ENCODE measurements at regions not wholly inside any gene's neighbourhood (a gene's known extent, or its start where the extent isn't known, plus 50 kb on each side); places are given as distances from the start of the nearest gene placed in this dataset.

DNA sequence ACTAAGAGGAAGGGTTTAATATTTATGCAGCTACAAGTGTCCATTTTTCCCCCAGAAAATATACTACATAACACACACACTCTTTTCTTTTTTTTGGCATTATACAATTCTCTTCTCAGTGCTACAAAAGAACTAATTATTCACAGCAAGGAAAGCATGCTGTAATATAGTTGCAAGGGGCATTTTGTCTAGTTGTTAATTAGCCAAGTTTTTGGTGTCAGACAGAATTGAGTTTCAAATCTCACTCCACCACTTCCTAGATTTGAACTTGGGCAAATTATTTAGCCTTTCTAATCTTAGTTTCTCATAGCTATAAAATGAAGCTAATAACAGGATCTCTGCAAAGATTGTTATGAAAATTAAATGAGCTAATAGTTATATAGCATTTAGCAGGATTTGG, 60.0 kb upstream of the VTCN1 start:
- no peak for DNase-seq (ENCODE audit: extremely low read depth, insufficient read length)
- TF ChIP-seq, protein P1, sequence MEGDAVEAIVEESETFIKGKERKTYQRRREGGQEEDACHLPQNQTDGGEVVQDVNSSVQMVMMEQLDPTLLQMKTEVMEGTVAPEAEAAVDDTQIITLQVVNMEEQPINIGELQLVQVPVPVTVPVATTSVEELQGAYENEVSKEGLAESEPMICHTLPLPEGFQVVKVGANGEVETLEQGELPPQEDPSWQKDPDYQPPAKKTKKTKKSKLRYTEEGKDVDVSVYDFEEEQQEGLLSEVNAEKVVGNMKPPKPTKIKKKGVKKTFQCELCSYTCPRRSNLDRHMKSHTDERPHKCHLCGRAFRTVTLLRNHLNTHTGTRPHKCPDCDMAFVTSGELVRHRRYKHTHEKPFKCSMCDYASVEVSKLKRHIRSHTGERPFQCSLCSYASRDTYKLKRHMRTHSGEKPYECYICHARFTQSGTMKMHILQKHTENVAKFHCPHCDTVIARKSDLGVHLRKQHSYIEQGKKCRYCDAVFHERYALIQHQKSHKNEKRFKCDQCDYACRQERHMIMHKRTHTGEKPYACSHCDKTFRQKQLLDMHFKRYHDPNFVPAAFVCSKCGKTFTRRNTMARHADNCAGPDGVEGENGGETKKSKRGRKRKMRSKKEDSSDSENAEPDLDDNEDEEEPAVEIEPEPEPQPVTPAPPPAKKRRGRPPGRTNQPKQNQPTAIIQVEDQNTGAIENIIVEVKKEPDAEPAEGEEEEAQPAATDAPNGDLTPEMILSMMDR (IDR thresholded peaks at IDR 0.05; ENCODE audit: insufficient read depth, low read length, poor library complexity, severe bottlenecking): no peak
- Histone ChIP-seq H3K27me3 (replicated peaks; ENCODE audit: control insufficient read depth, insufficient read depth, low read length) (no peaks in the 10 kb centered on the region), H3K4me3 (replicated peaks; ENCODE audit: low read depth, low read length) (no peak overlapping the region), H3K36me3 (ENCODE audit: control insufficient read depth, insufficient read depth, low read length) (no peaks in the 10 kb centered on the region)

DNA sequence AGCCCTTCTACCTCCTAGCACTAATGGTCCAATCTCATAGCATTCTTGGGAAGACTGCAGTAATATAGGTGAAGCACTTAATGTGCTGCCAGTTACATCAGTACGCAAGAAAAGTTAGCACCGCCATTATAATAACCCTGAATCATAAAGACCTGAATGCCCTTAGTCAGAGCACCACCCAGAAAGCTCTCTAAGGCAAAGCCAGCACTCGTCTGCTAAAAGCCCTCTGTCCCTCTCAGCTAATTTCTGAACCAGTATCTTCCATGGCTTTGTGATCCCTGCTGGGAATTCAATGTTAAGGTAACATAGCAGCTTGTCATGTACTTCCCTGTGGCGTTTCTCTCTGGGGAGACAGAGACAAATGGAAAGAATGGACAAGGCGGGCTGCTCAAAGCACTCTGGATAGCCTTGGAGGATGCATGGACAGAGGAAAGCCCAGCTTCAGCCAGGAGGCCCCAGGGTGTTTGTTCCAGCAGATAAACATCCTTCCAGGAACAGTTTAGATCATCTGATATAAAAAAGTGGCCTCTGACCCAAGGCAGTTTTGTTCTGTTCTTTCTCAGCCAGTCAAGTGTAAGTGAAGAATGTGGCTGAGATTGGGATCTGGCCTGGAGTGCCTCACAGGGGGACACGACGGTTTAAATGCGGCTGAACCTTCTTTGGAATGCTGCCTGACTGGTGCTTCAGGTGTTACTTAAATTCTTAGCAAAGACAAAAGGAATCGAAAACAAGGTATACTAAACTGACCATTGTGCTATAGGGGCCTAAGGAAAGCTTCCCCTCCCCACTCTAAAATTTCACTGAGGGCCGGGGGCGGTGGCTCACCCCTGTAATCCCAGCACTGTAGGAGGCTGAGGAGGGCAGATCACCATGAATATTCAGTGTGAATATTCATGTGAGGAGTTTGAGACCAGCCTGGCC, 58.1 kb upstream of the VTCN1 start:
- Histone ChIP-seq H3K4me3 (replicated peaks; ENCODE audit: low read depth, low read length) (no peak overlapping the region), H3K36me3 (ENCODE audit: control insufficient read depth, insufficient read depth, low read length) (no peaks in the 10 kb centered on the region), H3K27me3 (replicated peaks; ENCODE audit: control insufficient read depth, insufficient read depth, low read length) (no peaks in the 10 kb centered on the region)
- no peak for DNase-seq (ENCODE audit: extremely low read depth, insufficient read length)
- TF ChIP-seq, protein P1 (IDR thresholded peaks at IDR 0.05; ENCODE audit: insufficient read depth, low read length, poor library complexity, severe bottlenecking): no peak

GRCh38 chr1:117267232-117267774, 56.6 kb upstream of the VTCN1 start:
- Histone ChIP-seq H3K36me3 (ENCODE audit: control insufficient read depth, insufficient read depth, low read length) (no peaks in the 10 kb centered on the region), H3K27me3 (replicated peaks; ENCODE audit: control insufficient read depth, insufficient read depth, low read length) (no peaks in the 10 kb centered on the region), H3K4me3 (replicated peaks; ENCODE audit: low read depth, low read length) (no peak overlapping the region)
- DNase-seq (ENCODE audit: extremely low read depth, insufficient read length): no peak
- TF ChIP-seq, protein P1 (IDR thresholded peaks at IDR 0.05; ENCODE audit: insufficient read depth, low read length, poor library complexity, severe bottlenecking): no peak

DNA sequence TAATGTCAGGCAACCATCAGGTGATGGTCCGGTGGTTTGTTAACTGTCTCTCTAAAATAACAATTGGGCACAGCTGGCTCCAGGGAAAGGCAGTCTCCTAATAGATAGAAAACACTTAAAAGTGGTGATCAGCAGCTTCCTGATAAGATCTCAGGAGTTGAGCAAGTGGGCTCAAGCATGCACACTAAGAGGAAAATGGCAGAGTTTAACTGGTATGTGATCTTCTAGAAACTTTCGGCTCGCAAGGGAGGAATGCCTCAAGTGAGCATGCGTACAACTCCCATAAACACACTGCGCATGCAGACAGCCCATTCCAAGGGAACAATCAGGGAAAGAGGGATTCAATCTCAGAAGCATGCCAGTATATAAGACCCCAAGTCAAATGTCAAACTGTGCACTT, 52.2 kb upstream of the VTCN1 start:
- Histone ChIP-seq H3K4me3 (replicated peaks; ENCODE audit: low read depth, low read length) (no peak overlapping the region), H3K36me3 (ENCODE audit: control insufficient read depth, insufficient read depth, low read length) (no peaks in the 10 kb centered on the region), H3K27me3 (replicated peaks; ENCODE audit: control insufficient read depth, insufficient read depth, low read length) (no peaks in the 10 kb centered on the region)
- TF ChIP-seq, protein P1 (IDR thresholded peaks at IDR 0.05; ENCODE audit: insufficient read depth, low read length, poor library complexity, severe bottlenecking): no peak
- DNase-seq (ENCODE audit: extremely low read depth, insufficient read length): no peak

- H3K36me3 ChIP-seq (ENCODE audit: control insufficient read depth, insufficient read depth, low read length): no peaks in the 10 kb centered on the region
- no peak for DNase-seq (ENCODE audit: extremely low read depth, insufficient read length)
- TF ChIP-seq, protein P1 (IDR thresholded peaks at IDR 0.05; ENCODE audit: insufficient read depth, low read length, poor library complexity, severe bottlenecking): no peak
- H3K27me3 ChIP-seq (replicated peaks; ENCODE audit: control insufficient read depth, insufficient read depth, low read length): no peaks in the 10 kb centered on the region
- no peak overlapping the region for H3K4me3 ChIP-seq (replicated peaks; ENCODE audit: low read depth, low read length)
These were observed 50.7 kb upstream of the VTCN1 start for GRCh38 chr1:117261424-117261785.
